ENCODE measurements at regions not wholly inside any gene's neighbourhood (a gene's known extent, or its start where the extent isn't known, plus 50 kb on each side); places are given as distances from the start of the nearest gene placed in this dataset.
"Not testable (repeated sequence)": the region's sequence is repeated elsewhere in the genome, so short reads cannot be mapped to it uniquely, and the experiment has no call there.

- H4K20me1 ChIP-seq (ENCODE audit: low read depth, low read length) = no peaks in the 10 kb centered on the region
- TF ChIP-seq, protein P1, sequence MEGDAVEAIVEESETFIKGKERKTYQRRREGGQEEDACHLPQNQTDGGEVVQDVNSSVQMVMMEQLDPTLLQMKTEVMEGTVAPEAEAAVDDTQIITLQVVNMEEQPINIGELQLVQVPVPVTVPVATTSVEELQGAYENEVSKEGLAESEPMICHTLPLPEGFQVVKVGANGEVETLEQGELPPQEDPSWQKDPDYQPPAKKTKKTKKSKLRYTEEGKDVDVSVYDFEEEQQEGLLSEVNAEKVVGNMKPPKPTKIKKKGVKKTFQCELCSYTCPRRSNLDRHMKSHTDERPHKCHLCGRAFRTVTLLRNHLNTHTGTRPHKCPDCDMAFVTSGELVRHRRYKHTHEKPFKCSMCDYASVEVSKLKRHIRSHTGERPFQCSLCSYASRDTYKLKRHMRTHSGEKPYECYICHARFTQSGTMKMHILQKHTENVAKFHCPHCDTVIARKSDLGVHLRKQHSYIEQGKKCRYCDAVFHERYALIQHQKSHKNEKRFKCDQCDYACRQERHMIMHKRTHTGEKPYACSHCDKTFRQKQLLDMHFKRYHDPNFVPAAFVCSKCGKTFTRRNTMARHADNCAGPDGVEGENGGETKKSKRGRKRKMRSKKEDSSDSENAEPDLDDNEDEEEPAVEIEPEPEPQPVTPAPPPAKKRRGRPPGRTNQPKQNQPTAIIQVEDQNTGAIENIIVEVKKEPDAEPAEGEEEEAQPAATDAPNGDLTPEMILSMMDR (IDR thresholded peaks at IDR 0.05; ENCODE audit: insufficient read depth, low read length, poor library complexity, severe bottlenecking) = no peak
- no peak for TF ChIP-seq EZH2phosphoT487 (conservative IDR thresholded peaks at IDR 0.05; ENCODE audit: low read length)
- H3K9ac ChIP-seq (ENCODE audit: low read length) = no peak overlapping the region
- no peaks in the 10 kb centered on the region for H3F3A ChIP-seq (ENCODE audit: insufficient read depth)
- no peaks in the 10 kb centered on the region for H3K9me3 ChIP-seq (ENCODE audit: insufficient read depth, low read length)
- no peaks in the 10 kb centered on the region for H3K27me3 ChIP-seq (ENCODE audit: low read length)
- no peaks in the 10 kb centered on the region for H3K36me3 ChIP-seq (ENCODE audit: low read length)
- H2AFZ ChIP-seq (ENCODE audit: low read depth, low read length, severe bottlenecking) = no peak overlapping the region
- no peak overlapping the region for H3K4me3 ChIP-seq (ENCODE audit: insufficient read depth, low read length, poor library complexity, severe bottlenecking)
- H3K27ac ChIP-seq (ENCODE audit: low read depth, low read length) = no peak overlapping the region
- H3K79me2 ChIP-seq (ENCODE audit: insufficient read depth, low read length) = no peaks in the 10 kb centered on the region
- H3K4me2 ChIP-seq (ENCODE audit: low read depth, low read length, poor library complexity, severe bottlenecking) = no peak overlapping the region
- no peaks in the 10 kb centered on the region for H3K9me2 ChIP-seq (replicated peaks; ENCODE audit: insufficient read depth, low read length)
Observed at GRCh38 chr10:100662067-100662466, 83.3 kb upstream of the PAX2 start.

DNA sequence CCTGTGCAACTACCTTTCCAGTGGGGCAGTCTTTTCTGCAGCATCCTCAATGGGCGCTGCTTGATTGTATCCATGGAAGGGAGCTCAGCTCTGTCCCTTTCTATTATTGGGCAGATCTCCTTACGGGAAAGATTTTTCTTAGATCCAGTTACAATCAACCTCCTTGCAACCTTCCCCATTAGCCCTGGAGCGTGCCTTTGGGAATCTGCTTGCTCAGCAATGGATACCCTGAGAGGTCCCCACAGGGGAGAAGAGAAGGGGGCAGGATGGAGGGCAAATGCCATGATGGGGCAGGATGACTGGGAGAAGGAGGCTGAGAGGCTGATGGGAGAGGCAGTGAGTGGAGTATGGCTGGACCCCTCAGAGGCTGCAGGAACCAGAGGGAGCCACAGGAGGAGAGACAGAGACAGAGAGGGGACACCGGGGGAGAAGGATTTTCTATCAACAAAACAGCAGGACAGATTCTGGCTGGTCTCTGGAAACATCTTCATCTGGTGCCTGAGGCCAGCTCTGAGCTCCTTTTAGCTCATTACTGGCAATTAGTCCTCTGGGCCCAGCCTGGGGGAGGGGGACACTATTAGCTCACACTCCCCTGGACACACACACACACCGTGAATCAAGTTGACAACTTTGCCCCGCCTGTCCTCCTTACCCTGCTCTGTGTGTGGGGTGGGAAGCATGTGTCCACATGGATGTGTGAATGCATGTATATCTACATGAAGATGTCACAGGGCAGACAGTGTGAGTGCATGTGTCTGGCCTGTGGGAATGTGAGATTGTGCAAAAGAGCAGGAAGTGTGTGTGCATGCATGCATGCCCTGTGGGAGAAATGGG is 80.8 kb upstream of the PAX2 start:
- TF ChIP-seq, protein P1 (IDR thresholded peaks at IDR 0.05; ENCODE audit: insufficient read depth, low read length, poor library complexity, severe bottlenecking) = no peak
- TF ChIP-seq EZH2phosphoT487 (conservative IDR thresholded peaks at IDR 0.05; ENCODE audit: low read length) = no peak
- no peaks in the 10 kb centered on the region for H3K9me3 ChIP-seq (ENCODE audit: insufficient read depth, low read length)
- no peaks in the 10 kb centered on the region for H3K9me2 ChIP-seq (replicated peaks; ENCODE audit: insufficient read depth, low read length)
- H3K36me3 ChIP-seq (ENCODE audit: low read length) = no peaks in the 10 kb centered on the region
- no peak overlapping the region for H3K9ac ChIP-seq (ENCODE audit: low read length)
- no peak overlapping the region for H3K4me2 ChIP-seq (ENCODE audit: low read depth, low read length, poor library complexity, severe bottlenecking)
- H3K79me2 ChIP-seq (ENCODE audit: insufficient read depth, low read length) = no peaks in the 10 kb centered on the region
- no peak overlapping the region for H3K27ac ChIP-seq (ENCODE audit: low read depth, low read length)
- H3K4me3 ChIP-seq (ENCODE audit: insufficient read depth, low read length, poor library complexity, severe bottlenecking) = no peak overlapping the region
- no peak overlapping the region for H2AFZ ChIP-seq (ENCODE audit: low read depth, low read length, severe bottlenecking)
- no peaks in the 10 kb centered on the region for H4K20me1 ChIP-seq (ENCODE audit: low read depth, low read length)
- no peaks in the 10 kb centered on the region for H3K27me3 ChIP-seq (ENCODE audit: low read length)
- no peaks in the 10 kb centered on the region for H3F3A ChIP-seq (ENCODE audit: insufficient read depth)

- not testable (repeated sequence) for H3K27me3 ChIP-seq (ENCODE audit: low read length); H2AFZ ChIP-seq (ENCODE audit: low read depth, low read length, severe bottlenecking); H3K36me3 ChIP-seq (ENCODE audit: low read length); H3F3A ChIP-seq (ENCODE audit: insufficient read depth); H3K9me2 ChIP-seq (replicated peaks; ENCODE audit: insufficient read depth, low read length); H3K4me2 ChIP-seq (ENCODE audit: low read depth, low read length, poor library complexity, severe bottlenecking); H3K27ac ChIP-seq (ENCODE audit: low read depth, low read length); H3K9me3 ChIP-seq (ENCODE audit: insufficient read depth, low read length); H3K9ac ChIP-seq (ENCODE audit: low read length); H3K79me2 ChIP-seq (ENCODE audit: insufficient read depth, low read length); H3K4me3 ChIP-seq (ENCODE audit: insufficient read depth, low read length, poor library complexity, severe bottlenecking); H4K20me1 ChIP-seq (ENCODE audit: low read depth, low read length)
Observed at GRCh38 chr10:100666634-100667033, 78.7 kb upstream of the PAX2 start.

GRCh38 chr10:100669616-100670015 is 75.8 kb upstream of the PAX2 start:
- no peak overlapping the region for H3K27ac ChIP-seq (ENCODE audit: low read depth, low read length)
- no peaks in the 10 kb centered on the region for H3K9me2 ChIP-seq (replicated peaks; ENCODE audit: insufficient read depth, low read length)
- H3K9me3 ChIP-seq (ENCODE audit: insufficient read depth, low read length) = no peaks in the 10 kb centered on the region
- no peaks in the 10 kb centered on the region for H3K79me2 ChIP-seq (ENCODE audit: insufficient read depth, low read length)
- H3F3A ChIP-seq (ENCODE audit: insufficient read depth) = no peaks in the 10 kb centered on the region
- no peak overlapping the region for H3K9ac ChIP-seq (ENCODE audit: low read length)
- H4K20me1 ChIP-seq (ENCODE audit: low read depth, low read length) = no peaks in the 10 kb centered on the region
- TF ChIP-seq, protein P1 (IDR thresholded peaks at IDR 0.05; ENCODE audit: insufficient read depth, low read length, poor library complexity, severe bottlenecking) = no peak
- no peak for TF ChIP-seq EZH2phosphoT487 (conservative IDR thresholded peaks at IDR 0.05; ENCODE audit: low read length)
- H3K27me3 ChIP-seq (ENCODE audit: low read length) = no peaks in the 10 kb centered on the region
- no peak overlapping the region for H3K4me3 ChIP-seq (ENCODE audit: insufficient read depth, low read length, poor library complexity, severe bottlenecking)
- no peaks in the 10 kb centered on the region for H3K36me3 ChIP-seq (ENCODE audit: low read length)
- H2AFZ ChIP-seq (ENCODE audit: low read depth, low read length, severe bottlenecking) = no peak overlapping the region
- no peak overlapping the region for H3K4me2 ChIP-seq (ENCODE audit: low read depth, low read length, poor library complexity, severe bottlenecking)
